IPS-NIHi7 (cell line): ENCODE measurements at regions not wholly inside any gene's neighbourhood (a gene's known extent, or its start where the extent isn't known, plus 50 kb on each side); places are given as distances from the start of the nearest gene placed in this dataset.

Source experiments
- DNase-seq: peaks from one replicate; pipeline ENCODE4 v3.0.0; 2012; ENCODE audit warnings: mixed read lengths; ENCODE audit errors: extremely low spot score

- peak; percentile 92 for DNase-seq
These were observed 412.8 kb downstream of the ZNF536 start for GRCh38 chr19:30784850-30785457.

- DNase-seq = peak; percentile 8
These were observed 411.8 kb downstream of the ZNF536 start for GRCh38 chr19:30783936-30784335.

GRCh38 chr19:30783212-30783611 lies 411.0 kb downstream of the ZNF536 start:
- DNase-seq = no peak

- peak; percentile 4 for DNase-seq
These were observed 409.3 kb downstream of the ZNF536 start for GRCh38 chr19:30781519-30781918.

- DNase-seq = peak; percentile 2
These were observed 408.9 kb downstream of the ZNF536 start for GRCh38 chr19:30781047-30781446.

GRCh38 chr19:30780456-30780855 lies 408.3 kb downstream of the ZNF536 start:
- peak; percentile 3 for DNase-seq

GRCh38 chr19:30780032-30780431 lies 407.8 kb downstream of the ZNF536 start:
- DNase-seq = peak; percentile 1

GRCh38 chr19:30778961-30779715 lies 407.0 kb downstream of the ZNF536 start:
- DNase-seq = peak; percentile 2

GRCh38 chr19:30778061-30778460 lies 405.9 kb downstream of the ZNF536 start:
- DNase-seq = peak; percentile 3

GRCh38 chr19:30775956-30776355 lies 403.8 kb downstream of the ZNF536 start:
- DNase-seq = no peak

- no peak for DNase-seq
These were observed 402.1 kb downstream of the ZNF536 start for GRCh38 chr19:30774252-30774766.

- no peak for DNase-seq
These were observed 390.5 kb downstream of the ZNF536 start for GRCh38 chr19:30762651-30763050.

- no peak for DNase-seq
These were observed 387.8 kb downstream of the ZNF536 start for GRCh38 chr19:30760014-30760413.

GRCh38 chr19:30757837-30758617 lies 385.8 kb downstream of the ZNF536 start:
- DNase-seq = no peak

- no peak for DNase-seq
These were observed 385.1 kb downstream of the ZNF536 start for GRCh38 chr19:30757104-30757836.

- no peak for DNase-seq
These were observed 383.4 kb downstream of the ZNF536 start for GRCh38 chr19:30755581-30755980.

GRCh38 chr19:30754162-30754561 lies 382.0 kb downstream of the ZNF536 start:
- DNase-seq = no peak

- DNase-seq = no peak
These were observed 380.7 kb downstream of the ZNF536 start for GRCh38 chr19:30752876-30753275.

- no peak for DNase-seq
These were observed 380.0 kb downstream of the ZNF536 start for GRCh38 chr19:30752201-30752600.

- DNase-seq = no peak
These were observed 373.3 kb downstream of the ZNF536 start for GRCh38 chr19:30745476-30745985.

- DNase-seq = no peak
These were observed 372.7 kb downstream of the ZNF536 start for GRCh38 chr19:30744741-30745475.
